H1 (cell line): ENCODE measurements at regions not wholly inside any gene's neighbourhood (a gene's known extent, or its start where the extent isn't known, plus 50 kb on each side); places are given as distances from the start of the nearest gene placed in this dataset.

ENCODE experiments used
- CEBPB ChIP-seq: IDR thresholded peaks from 2 replicates; pipeline ENCODE4 v1.6.1; 2012; ENCODE audit warnings: low read depth, low read length
- MAFK ChIP-seq: IDR thresholded peaks from 2 replicates; pipeline ENCODE4 v1.6.1; 2012; ENCODE audit warnings: low read depth, mild to moderate bottlenecking, improper control_type of control experiment, low read length
- NRF1 ChIP-seq: IDR thresholded peaks from 2 replicates; pipeline ENCODE4 v1.6.1; 2011; ENCODE audit warnings: mild to moderate bottlenecking, low read depth, low read length, improper control_type of control experiment
- ZNF274 ChIP-seq: IDR thresholded peaks from 2 replicates; pipeline ENCODE4 v1.7.0; 2012; ENCODE audit warnings: low read length, borderline replicate concordance; ENCODE audit errors: extremely low read depth
- TF ChIP-seq, protein P1 (sequence below): IDR thresholded peaks from 2 replicates; pipeline ENCODE4 v1.6.1; 2012; ENCODE audit warnings: inconsistent platforms
- TF ChIP-seq, protein P2 (sequence below): IDR thresholded peaks from 2 replicates; pipeline ENCODE4 v1.6.1; 2011; ENCODE audit warnings: low read depth, mild to moderate bottlenecking, low read length; ENCODE audit not compliant: insufficient read depth

DNA sequence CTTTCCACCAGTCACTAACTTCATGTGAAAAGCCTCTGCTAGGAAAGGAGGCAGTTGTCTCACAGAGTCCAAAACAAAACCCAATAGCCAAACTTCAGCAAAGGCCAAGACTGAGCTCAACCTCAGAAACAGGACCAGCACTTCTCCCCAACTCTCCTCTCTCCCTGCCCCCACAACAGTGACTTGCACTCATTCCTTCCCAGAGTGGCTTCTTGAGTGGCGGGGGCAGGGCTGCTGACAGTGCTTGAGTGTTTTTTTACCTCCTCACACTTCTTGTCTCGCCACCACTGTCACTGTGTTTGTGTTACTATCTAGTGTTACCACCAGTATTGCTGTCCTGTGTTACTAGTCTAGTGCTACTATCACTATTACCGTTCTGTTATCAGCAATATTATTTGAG lies 206.8 kb downstream of the KLF6 start:
- TF ChIP-seq NRF1 (no peak), MAFK (no peak), CEBPB (no peak), ZNF274 (no peak)
- TF ChIP-seq, protein P1, sequence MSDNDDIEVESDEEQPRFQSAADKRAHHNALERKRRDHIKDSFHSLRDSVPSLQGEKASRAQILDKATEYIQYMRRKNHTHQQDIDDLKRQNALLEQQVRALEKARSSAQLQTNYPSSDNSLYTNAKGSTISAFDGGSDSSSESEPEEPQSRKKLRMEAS = no peak
- TF ChIP-seq, protein P2, sequence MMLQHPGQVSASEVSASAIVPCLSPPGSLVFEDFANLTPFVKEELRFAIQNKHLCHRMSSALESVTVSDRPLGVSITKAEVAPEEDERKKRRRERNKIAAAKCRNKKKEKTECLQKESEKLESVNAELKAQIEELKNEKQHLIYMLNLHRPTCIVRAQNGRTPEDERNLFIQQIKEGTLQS = no peak
